ENCODE measurements at regions not wholly inside any gene's neighbourhood (a gene's known extent, or its start where the extent isn't known, plus 50 kb on each side); places are given as distances from the start of the nearest gene placed in this dataset.

DNA sequence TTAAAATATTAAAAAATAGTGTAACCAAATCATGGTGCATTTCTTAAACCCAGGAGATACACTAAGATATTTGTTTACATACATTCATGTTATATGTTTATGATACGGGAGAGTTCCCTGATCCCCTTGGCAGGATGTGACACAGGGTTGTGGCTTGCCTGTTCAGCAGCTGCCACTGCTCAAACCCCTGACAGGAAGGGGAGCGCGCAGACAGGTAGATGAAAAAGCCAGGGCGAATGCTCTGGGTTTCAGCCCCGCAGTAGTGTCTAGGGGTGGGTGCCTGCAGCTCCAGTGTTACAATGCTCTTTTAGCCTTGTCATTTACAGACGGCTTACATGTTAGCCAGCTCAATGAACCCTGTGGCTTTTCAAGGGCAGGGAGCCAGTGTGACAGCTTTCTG, 1343.8 kb upstream of the IGFBP7 start:
- TF ChIP-seq, protein P1, sequence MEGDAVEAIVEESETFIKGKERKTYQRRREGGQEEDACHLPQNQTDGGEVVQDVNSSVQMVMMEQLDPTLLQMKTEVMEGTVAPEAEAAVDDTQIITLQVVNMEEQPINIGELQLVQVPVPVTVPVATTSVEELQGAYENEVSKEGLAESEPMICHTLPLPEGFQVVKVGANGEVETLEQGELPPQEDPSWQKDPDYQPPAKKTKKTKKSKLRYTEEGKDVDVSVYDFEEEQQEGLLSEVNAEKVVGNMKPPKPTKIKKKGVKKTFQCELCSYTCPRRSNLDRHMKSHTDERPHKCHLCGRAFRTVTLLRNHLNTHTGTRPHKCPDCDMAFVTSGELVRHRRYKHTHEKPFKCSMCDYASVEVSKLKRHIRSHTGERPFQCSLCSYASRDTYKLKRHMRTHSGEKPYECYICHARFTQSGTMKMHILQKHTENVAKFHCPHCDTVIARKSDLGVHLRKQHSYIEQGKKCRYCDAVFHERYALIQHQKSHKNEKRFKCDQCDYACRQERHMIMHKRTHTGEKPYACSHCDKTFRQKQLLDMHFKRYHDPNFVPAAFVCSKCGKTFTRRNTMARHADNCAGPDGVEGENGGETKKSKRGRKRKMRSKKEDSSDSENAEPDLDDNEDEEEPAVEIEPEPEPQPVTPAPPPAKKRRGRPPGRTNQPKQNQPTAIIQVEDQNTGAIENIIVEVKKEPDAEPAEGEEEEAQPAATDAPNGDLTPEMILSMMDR (IDR thresholded peaks at IDR 0.05; ENCODE audit: low read depth, low read length, poor library complexity, severe bottlenecking): no peak
- no peak for TF ChIP-seq EZH2phosphoT487 (IDR thresholded peaks at IDR 0.05; ENCODE audit: borderline replicate concordance, low read length)

Data from DOHH2 (cell line).